SKM-1 treated with dmso at 0.1 percent for 144 hours (cell line): ENCODE measurements at regions not wholly inside any gene's neighbourhood (a gene's known extent, or its start where the extent isn't known, plus 50 kb on each side); places are given as distances from the start of the nearest gene placed in this dataset.
"Not testable (repeated sequence)": the region's sequence is repeated elsewhere in the genome, so short reads cannot be mapped to it uniquely, and the experiment has no call there.

Experiments used
- DNase-seq: peaks from one replicate; lab custom pipeline; 2025; ENCODE audit not compliant: unreplicated experiment; lab: John Stamatoyannopoulos, UW

DNA sequence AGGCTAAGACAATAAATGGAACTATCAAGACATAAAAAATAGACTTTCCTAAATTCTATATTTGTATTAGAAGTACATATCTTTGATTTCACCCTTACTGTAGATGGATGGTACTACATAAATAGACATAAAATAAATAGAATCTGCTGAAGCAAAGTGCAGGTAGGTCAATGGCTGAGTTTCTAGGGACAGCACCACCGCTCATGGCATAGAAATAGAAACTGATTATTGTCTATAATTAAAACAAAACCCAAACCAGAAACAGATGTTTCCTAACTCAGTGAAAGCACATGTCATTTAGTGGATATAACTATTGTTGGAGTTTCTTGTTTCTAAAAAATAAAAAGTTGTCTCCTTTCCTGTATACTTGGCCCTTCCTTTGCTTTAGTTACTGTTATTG is 387.3 kb upstream of the ADGRL3 start:
- no peak for DNase-seq

DNA sequence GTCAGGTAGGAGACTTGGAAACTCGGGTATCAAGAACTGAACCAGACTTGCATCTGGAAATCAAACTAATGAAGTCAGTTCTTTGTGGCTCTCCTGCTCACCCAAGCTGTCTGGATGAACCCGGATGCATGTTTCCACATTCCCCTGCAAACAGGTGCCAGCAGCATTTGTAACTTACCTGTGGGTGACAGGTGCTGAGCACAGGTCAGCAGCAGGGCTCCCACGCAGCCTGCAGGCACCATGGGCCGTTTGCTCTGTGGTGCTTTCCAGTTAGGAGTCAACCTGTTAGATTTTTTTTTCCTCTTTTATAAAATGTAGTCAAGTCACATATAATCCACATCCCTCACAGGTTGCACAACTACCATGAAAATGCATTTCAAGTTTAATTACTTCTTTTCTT is 385.6 kb upstream of the ADGRL3 start:
- DNase-seq = no peak

DNA sequence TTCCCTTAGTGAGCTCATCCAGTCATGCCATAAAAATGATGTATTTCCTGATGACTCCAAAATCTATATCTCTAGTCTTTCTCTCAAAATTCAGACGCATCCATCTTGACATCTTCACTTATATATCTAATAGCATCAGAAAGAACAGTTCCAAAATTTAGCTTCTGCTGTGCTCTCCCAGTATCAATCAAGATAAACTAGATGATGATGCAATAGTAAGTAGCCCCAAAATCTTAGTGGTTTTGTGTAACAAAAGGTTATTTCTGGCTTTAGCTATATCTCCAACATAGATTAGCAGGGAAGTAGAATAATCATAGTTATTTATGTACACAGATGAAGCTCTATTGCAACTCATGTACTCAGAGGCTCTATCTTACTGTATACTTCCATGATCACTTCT is 382.5 kb upstream of the ADGRL3 start:
- no peak for DNase-seq

- no peak for DNase-seq
These were observed 377.1 kb upstream of the ADGRL3 start for GRCh38 chr4:60822986-60823385.

DNA sequence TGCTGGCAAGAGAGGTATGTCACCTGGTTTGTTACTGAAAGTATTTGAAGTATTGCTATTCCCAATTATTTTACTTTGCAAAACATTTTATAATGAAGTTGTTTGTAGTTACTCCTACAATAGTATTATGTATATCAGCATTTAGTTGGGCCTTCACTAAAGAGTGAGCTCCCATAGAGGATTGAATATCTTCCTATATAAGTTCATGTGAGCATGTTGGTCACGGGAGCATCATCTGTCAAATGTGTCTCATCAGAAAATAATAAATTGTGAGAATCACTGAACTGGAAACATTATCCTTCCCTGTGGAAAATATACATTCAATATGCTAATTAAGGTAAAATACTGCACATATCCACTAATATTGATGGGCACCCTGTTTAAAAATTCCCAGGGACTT is 360.1 kb upstream of the ADGRL3 start:
- DNase-seq = no peak

DNA sequence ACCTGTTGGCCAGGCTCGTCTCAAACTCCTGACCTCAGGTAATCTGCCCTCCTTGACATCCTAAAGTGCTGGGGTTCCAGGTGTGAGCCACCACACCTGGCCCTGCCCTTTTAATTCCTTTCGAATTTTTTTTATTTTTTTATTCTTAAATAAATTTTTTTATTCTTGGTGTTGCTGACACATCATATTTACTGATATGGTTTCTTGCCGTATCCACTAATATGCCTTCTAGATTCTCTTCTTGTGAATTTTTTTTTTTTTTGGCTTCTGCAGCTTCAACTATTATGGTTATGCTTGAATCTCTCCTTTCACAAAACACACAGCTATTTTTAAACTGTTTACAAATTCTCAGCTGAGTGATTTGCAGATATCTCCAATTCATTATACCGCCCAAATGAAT is 353.4 kb upstream of the ADGRL3 start:
- DNase-seq = no peak

DNA sequence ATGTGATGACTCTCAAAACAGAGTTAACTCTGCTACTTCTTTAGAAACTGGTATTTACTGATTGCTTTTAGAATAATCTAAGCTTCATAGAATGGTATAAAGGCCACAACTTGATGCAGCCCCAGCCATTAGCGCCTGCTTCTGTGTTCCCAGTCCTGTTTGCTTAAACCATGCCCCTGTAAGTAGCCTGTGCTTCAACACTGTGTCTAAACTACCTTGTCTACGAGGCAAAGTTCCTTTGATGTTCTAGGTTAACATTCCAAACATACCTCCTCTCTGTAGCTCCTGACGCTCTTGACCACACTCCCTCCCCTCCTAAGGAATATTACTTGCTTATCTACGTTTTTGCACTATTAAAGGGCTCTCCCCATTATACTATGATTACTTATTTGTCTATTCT is 352.5 kb upstream of the ADGRL3 start:
- no peak for DNase-seq

DNA sequence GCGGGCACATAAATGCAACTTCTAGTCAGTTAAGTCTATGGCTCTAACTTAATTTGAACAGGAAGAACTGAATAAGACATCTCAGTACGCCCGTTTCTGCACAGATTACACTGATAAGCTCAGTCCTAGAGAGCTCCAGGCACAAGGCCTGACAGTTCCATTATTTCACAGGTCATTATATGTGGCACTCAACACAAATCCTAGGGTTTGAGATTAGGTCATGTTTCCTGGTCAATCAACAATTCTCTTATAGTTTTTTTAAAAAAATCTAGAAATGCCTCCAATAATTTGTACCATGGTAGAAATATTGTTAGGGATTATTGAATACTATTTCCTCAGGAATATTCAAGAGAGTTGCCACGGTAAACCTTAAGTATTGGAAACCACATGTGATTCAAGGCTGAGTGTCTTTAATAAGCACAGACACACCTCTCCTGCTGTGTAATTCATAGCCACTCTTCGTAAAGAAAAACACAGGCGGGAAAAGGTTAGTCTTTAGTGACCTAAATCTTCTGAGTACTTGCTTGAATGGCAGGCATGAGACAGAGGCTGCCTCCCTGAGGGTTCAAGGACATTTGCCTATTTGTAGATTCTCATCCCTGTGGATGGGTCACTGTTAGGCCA is 342.9 kb upstream of the ADGRL3 start:
- no peak for DNase-seq

GRCh38 chr4:60863442-60863841 is 336.7 kb upstream of the ADGRL3 start:
- no peak for DNase-seq

DNA sequence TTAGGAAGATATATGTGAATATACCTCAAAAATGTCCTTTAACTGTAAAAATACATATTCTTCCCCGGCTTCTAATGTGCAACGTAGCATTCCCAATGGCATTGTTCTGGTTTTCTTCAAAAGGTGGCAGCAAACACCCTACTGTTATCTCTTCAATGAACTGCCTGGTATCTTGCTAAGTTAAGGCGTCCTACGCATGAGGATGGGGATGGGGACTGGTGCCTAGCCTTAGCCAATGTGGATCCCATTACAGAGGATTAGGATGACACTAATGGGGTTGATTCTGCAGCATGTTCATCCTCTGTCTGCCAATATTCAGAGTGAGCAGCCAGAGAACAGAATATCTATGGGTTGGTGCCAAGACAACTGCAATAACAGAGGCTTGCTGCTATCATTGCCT is 334.9 kb upstream of the ADGRL3 start:
- no peak for DNase-seq

DNA sequence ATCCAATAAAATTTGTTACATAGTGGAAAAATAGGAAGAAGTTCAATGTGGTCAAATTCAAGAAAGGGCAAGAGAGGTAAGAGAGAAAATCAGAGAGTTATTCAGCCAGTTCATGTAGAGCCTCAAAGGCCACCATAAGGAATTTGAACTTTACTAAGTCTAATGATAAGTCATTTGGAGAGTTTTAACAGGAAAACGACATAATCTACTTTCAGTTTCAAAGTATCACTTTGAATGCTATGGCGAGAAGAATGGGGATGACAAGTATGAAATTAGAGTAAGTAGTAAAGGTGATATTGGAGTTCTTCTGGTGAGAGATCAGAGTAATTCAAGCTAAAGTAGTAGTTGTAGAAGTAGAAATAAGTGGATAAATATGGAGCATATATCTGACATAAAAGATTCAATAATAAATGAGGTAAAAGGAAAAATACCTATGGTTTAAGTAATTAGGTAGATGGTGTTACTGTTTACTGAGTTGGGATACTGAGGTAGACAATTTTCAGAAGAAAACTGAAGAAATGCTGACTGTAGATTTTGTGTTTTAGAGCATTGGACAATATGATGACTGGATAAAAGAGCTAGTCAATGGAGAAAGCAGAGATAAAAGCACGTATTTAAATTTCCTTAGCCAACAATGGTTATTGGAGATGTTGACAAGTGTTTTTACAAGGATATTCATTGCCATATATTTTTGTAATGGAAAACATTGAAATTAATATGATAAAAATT is 331.7 kb upstream of the ADGRL3 start:
- DNase-seq = no peak

- DNase-seq = no peak
These were observed 320.9 kb upstream of the ADGRL3 start for GRCh38 chr4:60879135-60879701.

- no peak for DNase-seq
These were observed 315.5 kb upstream of the ADGRL3 start for GRCh38 chr4:60884587-60884986.

DNA sequence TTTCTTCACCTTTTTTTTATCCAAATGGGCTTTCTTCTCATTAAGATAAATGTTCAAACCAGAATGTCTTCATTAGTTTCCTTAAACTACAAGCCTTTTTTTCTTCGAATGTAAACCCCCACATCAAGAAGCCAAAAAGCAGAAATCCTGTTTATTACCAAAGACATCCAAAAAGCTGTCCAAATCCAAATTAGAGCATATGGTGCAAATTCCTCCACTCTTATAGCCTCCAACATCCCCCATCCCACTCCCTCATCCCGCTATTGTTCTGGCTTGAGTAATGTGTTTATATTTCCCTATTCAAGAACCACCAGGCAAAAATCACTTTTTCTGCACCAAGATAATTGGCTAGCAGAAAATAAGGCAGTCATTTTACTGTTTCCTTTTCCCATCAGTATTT is 315.1 kb upstream of the ADGRL3 start:
- DNase-seq = no peak

DNA sequence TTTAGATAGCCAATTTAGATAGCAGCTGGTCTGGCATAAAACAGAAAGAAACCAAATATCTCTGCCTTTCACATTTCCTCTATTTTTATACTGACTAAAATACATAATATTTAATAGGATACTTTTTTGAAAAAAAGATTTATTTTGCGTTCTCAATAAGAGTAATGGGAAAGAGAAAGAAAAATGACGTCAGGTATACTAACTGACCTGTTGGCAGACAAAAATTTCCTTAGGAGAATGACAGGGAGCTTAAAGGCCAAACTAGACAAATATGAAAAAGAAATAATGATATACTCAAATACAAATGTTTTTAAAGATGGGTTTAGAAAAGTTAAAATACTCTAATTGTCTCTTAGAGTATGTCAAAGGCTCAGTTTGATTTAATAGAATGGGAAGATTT is 309.4 kb upstream of the ADGRL3 start:
- DNase-seq = no peak

DNA sequence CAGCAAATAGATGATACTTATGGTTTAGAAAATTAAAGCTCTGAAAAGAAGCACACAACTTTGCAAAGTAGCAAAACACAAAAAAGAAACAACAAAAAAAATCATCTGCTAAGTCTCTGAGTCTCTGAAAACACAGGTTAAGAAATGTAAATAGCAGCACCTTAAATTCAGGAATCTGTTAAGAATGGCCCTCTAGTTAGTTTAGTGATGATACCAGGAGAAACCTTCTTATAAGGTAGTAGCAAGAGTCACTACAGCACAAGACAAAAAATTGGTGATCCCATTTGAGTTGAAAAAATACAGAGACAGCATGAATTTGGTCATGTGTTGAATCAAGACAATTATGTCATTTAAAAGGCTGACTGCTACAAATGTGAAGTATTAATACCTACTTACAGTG is 308.2 kb upstream of the ADGRL3 start:
- no peak for DNase-seq

DNA sequence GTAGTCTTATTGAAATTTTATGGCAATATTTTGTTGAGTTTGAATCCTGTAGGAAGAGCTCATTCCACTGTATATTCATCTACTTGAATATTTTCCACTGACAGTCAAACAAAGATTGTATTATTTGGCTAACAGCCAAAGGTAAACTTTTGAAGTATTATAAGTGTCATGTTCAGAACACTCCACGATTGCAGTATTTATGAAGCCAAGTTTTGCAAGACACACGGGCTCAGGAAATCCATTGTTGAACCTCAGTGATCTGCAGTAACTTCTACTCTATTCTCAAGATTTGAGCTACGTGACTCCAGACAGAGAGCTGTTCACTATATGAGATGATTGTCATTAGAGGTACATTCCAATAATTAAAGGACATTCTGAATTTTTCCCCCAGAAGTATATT is 302.7 kb upstream of the ADGRL3 start:
- no peak for DNase-seq

DNA sequence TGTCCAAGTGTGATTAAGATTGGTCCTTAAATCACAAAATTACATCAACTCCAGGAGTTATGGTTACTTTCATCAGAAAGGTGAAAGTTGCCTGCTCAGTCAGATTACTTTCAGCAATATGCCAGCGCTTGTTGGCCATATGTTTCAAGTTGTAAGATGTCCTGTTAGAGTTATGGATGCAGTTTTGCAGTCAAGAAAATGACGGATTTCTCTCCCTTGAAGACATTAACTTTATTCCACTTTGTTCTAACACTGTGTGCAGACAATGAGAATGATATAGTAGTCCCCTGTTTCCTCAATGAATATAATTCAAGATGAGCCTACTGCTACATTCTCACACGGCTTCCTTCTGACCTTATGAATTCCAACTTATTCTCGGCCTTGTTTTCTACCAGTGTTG is 295.0 kb upstream of the ADGRL3 start:
- no peak for DNase-seq

- no peak for DNase-seq
These were observed 289.0 kb upstream of the ADGRL3 start for GRCh38 chr4:60911127-60911526.

DNA sequence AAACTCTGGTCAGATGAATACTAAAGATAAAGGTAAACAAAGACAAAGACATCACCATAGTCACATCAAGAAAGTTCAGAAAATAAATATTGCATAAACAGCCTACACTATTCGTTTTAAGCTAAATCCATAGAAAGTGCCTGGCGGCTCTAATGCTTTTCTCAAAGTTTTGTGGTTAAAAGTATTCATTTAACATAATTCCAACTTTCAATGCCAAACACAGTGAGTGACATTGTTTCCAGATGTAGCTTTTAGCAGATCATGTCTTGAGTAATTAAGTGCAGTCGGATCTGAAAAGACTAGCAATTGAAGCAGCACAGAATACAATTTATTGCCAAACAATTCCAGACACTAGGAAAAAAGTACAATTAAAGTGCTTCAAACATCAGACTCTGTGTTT is 287.1 kb upstream of the ADGRL3 start:
- DNase-seq = no peak

DNA sequence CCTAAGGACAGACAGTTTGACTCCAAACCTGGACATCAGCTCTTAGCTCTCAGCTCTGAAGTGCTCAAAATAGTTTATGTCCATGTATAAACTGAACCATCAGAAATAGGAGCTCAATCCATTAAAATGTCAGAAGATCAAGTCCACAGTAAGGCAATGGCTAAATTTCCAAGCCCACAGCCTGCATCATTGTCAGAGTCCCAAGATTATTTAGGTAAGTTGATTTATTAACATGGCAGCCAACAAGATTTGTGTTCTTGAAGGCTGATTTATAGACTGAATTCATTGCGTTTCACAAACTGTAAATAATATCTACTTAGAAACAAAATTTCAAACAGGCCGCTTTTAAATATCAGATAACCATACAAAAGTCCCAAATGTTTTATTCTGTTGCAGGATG is 286.5 kb upstream of the ADGRL3 start:
- no peak for DNase-seq

DNA sequence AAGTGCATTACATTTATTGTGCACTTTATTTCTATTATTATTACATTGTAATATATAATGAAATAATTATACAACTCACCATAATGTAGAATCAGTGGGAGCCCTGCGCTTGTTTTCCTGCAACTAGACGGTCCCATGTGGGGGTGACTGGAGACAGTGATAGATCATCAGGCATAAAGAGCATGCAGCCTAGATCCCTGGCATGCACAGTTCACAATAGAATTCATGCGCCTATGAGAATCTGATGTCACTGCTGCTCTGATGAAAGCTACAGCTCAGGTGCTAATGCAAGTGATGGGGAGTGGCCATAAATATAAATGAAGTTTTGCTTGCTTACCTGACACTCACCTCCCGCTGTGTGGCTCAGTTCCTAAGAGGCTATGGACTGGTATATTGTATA is 278.4 kb upstream of the ADGRL3 start:
- DNase-seq = not testable (repeated sequence)

GRCh38 chr4:60923075-60923474 is 277.1 kb upstream of the ADGRL3 start:
- DNase-seq = no peak
